CD4-positive, alpha-beta T cell treated with Interleukin-17A for 4 hours (primary cell): ENCODE measurements at regions not wholly inside any gene's neighbourhood (a gene's known extent, or its start where the extent isn't known, plus 50 kb on each side); places are given as distances from the start of the nearest gene placed in this dataset.
"Not testable (repeated sequence)": the region's sequence is repeated elsewhere in the genome, so short reads cannot be mapped to it uniquely, and the experiment has no call there.

Source experiments
- DNase-seq: peaks from one replicate; pipeline ENCODE4 v3.0.0-alpha.2; 2020; ENCODE audit warnings: mixed read lengths

DNA sequence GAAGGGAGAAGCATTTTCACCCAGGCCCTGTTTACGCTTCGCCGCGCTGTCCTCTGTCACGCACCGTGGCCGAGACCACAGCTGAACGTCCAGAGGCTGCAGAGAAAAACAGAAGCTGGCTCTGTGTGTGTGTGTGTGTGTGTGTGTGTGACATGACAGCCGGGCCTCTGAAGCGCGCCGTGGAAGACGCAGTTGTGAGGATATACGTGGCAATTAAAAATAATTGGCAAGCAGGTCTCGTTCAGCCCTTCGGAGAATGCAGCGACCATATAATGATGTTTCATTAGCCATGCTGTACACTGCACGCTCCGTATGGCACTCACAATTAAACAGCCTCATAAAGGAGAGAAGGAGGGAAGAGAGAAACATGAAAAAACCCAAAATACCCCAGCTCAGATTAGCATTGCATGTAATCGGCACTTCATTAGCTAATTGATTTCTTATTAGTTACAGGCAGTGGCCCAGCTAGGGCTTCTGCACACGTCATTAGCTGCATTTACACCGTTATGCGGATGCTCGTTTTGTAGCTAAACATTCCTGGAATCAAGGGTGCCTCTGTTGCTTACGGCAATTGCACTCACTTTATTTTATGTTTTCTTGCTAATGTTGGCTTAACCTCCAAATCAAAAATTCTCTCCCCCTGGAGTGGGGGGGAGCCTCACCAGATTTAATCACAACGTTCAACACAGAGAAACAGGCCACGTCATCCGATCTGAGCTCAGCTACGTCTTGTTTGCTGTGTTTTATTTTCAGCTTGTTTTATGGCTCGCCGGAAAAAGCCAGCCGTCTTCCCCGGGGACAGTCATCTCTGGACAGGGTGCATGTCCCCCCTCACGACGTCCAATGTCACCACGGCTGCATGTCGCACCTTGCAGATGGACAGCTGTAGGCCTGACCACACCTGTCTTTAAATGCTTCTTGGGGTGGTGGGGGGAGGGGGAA lies 74.6 kb upstream of the SHOX start:
- no peak for DNase-seq

GRCh38 chrX:557601-558000 lies 73.0 kb upstream of the SHOX start:
- not testable (repeated sequence) for DNase-seq

GRCh38 chrX:559282-559681 lies 71.3 kb upstream of the SHOX start:
- DNase-seq = not testable (repeated sequence)

GRCh38 chrX:567891-568290 lies 62.7 kb upstream of the SHOX start:
- no peak for DNase-seq

DNA sequence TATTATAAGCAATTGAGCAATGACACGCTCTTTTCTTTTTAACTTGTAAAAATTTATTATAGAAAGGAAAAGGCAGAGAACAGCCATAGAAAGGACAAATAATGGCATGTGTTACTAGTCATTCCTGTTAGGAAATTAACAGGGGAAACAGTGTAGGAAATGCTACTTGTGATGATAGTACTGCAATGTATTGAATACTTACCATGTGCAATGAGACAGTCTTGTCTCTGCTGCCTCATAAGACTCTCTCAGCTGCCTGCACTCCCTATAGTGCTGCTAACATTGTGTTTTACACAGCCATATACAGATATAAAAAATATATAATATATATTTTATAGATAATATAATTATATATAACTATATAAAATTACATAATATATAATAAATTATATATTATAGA lies 62.3 kb upstream of the SHOX start:
- no peak for DNase-seq

DNA sequence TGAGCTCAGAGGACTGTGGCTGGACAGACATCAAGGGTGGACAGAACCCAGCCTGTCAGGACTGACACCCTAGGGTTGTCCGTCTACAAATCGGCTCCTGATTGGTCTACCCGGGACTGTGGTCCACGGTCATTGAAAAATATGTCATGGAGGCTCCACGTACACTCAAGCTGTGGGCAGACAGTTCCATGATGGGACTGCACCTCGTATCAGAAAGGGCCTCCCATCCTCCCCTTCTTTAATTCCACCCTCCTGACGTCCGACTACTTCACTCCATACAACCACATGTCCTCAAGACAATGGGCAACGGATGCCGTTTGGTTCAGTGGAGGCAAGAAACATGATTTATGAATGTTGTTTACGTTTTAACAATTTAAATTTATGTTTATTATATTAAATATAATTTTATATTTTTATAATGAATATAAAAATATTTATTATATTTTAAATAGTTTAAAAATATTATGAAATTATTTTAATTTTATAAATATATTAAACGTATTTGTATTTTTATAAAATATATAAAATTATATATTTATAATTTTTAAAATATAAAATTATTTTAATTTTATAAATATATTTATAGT lies 58.0 kb upstream of the SHOX start:
- no peak for DNase-seq

- DNase-seq = no peak
Observed at GRCh38 chrX:574251-574650, 56.3 kb upstream of the SHOX start.

DNA sequence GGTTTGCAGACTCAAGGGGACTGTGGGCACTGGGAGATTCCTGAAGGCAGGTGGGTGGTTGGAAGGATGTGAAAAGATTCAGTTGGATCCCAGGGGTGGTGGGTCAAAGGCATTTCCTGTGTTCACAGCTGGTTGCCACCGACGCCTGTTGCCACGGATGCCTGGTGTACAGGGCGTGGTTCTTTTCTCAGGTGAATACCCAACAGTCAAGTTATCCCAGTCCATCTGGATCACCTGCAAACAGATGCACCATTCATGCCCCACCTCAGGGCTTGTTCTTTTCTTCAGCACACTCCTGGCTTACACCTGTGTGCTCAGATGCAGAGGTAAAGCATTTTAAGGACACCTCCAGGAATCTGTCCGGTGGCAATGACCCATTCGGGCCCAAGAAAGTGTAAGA lies 55.8 kb upstream of the SHOX start:
- DNase-seq = no peak

DNA sequence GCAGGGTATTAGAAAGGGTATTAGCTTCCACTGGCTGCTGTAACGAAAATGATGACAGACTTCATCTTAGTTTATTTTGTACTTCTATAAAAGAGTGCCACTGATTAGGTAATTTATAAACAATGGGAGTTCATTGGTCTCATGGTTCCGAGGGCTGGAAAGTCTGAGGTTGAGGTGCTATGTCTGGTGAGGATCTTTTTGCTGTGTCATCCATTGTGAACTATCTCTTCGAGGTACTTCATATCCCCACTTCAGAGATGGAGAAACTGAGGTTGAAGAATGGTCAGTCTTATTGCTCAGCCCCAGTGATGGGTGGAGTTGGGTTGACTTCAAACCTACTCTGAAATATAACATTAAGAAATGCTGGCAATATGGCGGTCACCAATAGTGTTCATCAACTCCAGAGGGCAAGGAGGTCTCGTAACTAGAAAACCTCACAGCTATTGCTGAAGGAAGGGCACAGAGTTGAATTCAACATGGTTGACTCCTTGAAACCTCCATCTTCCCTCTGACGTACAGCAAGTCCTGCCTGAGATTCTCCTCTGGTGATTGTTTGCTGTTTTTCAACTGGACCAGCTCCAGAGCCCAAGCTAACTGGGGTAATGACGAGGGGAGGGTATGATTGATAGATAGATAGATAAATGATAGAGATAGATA lies 53.6 kb upstream of the SHOX start:
- no peak for DNase-seq

GRCh38 chrX:578531-578930 lies 52.1 kb upstream of the SHOX start:
- DNase-seq = no peak

DNA sequence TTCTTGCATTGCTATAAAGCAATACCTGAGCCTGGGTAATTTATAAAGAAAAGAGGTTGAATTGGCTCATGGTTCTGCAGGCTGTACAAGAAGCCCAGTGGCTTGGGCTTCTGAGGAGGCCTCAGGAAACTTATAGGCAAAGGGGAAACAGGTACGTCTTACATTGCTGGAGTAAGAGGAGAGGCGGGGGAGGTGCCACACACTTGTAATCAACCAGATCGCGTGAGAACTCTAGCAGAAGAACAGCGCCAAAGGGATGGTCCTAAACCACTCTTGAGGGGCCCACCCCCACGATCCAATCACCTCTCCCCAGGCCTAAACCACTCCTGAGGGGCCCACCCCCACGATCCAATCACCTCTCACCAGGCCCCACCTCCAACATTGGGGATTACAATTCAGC lies 50.6 kb upstream of the SHOX start:
- DNase-seq = no peak
